ENCODE measurements at regions not wholly inside any gene's neighbourhood (a gene's known extent, or its start where the extent isn't known, plus 50 kb on each side); places are given as distances from the start of the nearest gene placed in this dataset.

DNA sequence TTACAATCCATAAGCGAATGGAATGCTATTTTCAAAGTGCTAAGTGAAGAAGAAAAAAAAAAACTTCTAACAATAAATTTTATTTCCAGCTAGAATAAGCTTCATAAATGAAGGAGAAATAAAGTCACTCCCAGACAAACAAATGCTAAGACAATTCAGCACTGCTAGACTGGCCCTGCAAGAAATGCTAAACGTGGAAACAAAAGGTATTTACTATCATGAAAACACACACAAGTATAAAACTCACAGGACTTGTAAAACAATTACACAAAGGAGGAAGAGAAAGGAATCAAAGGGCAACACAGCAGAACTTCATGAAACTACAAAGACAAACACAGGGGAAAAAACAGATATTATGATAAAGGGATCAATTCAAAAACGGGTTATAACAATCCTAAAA, 85.8 kb upstream of the NELL2 start:
- DNase-seq, result no peak

DNA sequence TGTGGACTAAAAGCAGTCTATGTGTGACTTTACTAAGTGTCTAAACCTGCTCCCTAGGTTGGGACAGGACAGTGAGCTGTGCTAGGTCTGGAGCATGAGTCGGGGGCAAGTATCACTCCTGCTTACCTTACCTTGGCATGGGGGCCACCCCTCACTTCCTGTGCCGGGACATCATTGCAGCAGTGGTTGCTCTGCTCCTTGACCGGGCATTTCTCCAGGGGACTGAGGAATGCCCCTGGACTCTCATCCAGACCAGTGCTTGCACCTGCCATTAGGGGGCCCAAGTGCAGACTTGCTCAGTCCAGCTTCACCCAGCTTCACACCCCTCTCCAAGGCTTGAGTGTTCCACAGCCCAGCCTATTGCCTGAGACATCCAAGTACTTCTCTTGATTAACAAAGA, 84.7 kb upstream of the NELL2 start:
- DNase-seq, result no peak

DNA sequence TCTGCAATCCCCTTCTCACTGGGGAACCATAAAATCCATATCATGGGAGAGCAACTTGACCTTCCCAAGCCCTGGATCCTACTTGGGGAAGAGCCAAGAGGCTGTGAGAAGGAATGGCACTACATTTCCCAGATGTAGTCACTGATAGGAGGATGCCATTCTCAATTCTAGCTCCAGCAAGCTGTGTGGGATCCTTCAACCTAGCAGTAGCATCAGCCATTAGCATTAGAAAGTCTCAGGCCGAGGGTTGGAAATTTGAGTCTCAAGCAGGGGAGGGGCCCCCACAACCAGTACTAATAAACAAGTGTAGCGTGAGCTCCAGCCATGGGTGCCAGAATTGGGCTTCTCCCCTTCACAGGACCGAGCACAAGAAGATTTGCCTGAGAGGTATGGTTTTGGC, 84.3 kb upstream of the NELL2 start:
- DNase-seq, result no peak

DNA sequence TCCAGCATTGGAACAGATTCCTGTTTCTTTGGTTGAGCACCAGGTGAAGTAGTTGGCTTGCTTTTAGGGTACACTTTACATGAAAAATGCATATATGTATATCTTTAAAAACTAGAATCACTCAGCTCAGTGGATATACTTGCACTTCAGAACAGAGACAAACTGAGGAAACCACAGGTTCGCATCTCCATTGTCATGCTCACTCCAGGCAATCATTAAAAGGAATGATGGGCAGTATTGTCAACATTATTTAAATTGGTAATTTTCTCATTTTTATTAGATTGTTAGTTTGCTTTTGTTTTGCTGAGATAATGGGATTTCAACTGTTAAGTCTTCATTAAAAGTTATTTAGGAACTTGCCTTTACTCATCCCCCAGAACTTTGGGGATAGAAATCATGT, 71.0 kb upstream of the NELL2 start:
- no peak for DNase-seq

DNA sequence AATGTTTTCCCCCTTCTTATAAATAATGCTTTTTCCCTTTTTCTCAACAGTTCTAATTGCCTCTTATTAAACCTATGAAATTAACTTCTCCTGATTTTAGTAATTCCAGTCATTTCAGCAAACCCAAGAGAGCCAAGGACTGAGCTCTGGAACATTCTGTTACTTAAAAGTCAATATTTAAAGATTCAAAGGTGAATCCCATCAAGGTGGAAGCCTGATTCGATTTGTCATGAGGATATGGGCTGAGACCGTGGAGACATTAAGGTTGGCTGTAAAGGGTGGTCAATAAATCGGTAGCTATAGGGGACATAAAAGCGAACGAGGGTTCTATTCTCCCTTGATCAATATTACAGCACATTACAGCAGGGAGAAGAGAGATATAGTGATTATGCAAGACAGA, 66.6 kb upstream of the NELL2 start:
- DNase-seq, result no peak

DNA sequence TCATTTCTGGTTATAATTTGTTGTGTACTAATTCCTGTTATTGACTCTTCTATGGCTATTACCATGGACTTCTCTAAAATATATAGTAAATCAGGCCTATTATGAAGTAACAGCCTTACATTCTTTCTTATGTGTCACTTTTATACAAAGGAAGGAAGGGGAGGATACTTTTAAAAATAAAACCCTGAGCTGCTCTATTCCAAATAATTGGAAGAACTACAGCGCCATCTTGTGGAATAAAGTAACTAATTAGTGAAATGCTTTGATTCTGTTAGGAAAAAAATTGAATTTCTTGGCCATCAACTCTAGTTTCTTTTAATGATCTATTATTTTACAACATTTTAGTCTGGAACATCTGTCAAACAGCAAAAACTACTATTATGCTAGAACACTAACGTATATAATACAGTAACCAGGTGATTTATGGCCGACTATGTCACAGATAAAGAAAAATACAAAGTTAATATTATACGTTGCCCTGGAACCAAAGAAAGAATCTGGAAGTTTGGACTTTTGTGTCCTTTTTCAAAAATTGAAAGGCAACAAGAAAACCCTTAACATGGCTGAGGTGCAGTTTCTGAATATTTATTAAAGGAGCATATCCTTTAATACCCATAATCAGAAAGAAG, 55.0 kb upstream of the NELL2 start:
- peak; percentile 76 to 88 (median 86) for DNase-seq

DNA sequence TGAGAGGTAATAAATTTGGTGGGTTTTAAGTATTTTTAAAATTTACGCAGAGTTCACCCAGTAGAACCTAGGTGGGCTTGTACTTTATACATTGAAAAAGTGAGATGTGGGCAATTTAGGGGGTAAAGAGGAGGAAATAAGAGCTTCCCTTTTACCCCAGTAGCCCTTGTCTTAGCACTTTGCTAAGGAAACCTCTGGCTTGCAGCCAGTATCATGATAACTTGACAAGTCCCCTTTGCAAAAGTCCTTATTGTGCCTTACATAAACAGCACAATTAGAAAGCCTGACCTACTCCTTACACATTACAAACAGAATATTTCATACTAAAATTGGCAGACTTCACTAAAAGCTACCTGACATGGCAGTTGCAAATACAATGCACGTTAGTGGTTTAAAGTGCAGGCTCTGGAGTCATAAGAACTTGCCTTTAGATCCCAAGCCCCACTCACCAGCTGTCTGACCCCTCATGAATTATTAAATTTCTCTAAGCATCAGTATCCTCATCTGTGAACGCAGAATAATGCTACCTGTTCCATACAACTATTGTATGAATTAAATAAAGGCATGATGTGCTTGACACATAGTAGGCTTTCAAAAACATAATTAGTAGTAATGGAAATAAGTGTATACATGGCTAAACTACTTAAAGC, 53.2 kb upstream of the NELL2 start:
- no peak for DNase-seq

Measured in suppressor macrophage treated with lipopolysaccharide for 1 hour (primary cell).